Vagina (tissue), 2 donors: ENCODE measurements at regions not wholly inside any gene's neighbourhood (a gene's known extent, or its start where the extent isn't known, plus 50 kb on each side); places are given as distances from the start of the nearest gene placed in this dataset.
"Not testable (repeated sequence)": the region's sequence is repeated elsewhere in the genome, so short reads cannot be mapped to it uniquely, and the experiment has no call there.

Source experiments
- DNase-seq, 2 donors: peaks; one replicate each; pipeline ENCODE4 v3.0.0-alpha.2; 2017; ENCODE audit errors: extremely low spot score in 2 of 2
- H3K27ac ChIP-seq: fragments of 200-600 bp; sonication (generic); one replicate; pipeline ENCODE4 v1.5.1; 2019
- H3K27me3 ChIP-seq: fragments of 200-600 bp; sonication (generic); one replicate; pipeline ENCODE4 v1.5.1; 2019
- H3K36me3 ChIP-seq, 2 donors: fragments of 200-600 bp; sonication (generic); one replicate each; pipeline ENCODE4 v1.5.1; 2017 to 2019
- H3K4me1 ChIP-seq: fragments of 200-600 bp; sonication (generic); one replicate; pipeline ENCODE4 v1.5.1; 2019
- H3K4me3 ChIP-seq, 2 donors: fragments of 200-600 bp; sonication (generic); 1 replicate in 1 of 2; 2 replicates in 1 of 2; pipeline ENCODE4 v1.5.1; 2016 to 2019
- H3K9me3 ChIP-seq: fragments of 200-600 bp; sonication (generic); one replicate; pipeline ENCODE4 v1.5.1; 2019
- CTCF ChIP-seq, 3 experiments: fragments of 450-650 bp in 2 of 3; fragments of 200-600 bp in 1 of 3; sonication (generic) in 1 of 3; IDR thresholded peaks; one replicate each; pipeline ENCODE4 v1.5.1; 2017 to 2019; ENCODE audit warnings: antibody characterized with exemption in 3 of 3, mild to moderate bottlenecking in 2 of 3, moderate library complexity in 2 of 3
- POLR2A ChIP-seq, 2 donors: fragments of 450-650 bp; IDR thresholded peaks; one replicate each; pipeline ENCODE4 v1.6.1; 2017; ENCODE audit warnings: antibody characterized with exemption in 2 of 2, mild to moderate bottlenecking in 2 of 2, moderate library complexity in 2 of 2
- POLR2AphosphoS5 ChIP-seq, 2 donors: sonication (generic); formaldehyde crosslinking; IDR thresholded peaks; one replicate each; pipeline ENCODE4 v1.9.0; 2017; ENCODE audit warnings: antibody characterized with exemption in 2 of 2, mild to moderate bottlenecking in 2 of 2, low read depth in 1 of 2; ENCODE audit not compliant: insufficient read depth in 1 of 2
- intact Hi-C: fragments of 100-400 bp; cut with DNase I; formaldehyde crosslinking; loops from one replicate; pipeline ENCODE4 v1.15.1; 2023

DNA sequence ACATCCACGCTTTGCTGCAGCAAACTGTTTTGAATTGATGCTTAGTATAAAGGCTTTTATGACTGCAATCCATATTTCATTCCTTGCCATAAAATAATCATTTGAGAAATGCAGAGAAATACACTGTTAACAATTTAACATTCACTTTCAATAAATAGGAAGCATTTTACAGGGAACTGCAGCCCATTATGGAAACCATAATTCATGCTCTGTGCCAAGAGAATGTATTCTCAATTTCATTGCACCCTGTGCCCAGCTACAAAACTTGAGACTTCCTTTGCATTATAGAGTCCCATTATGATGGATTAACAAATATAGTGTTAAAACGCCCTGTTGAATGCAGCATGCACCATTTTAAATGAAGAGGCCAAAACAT is 134.0 kb downstream of the MED10 start:
- Histone ChIP-seq H3K4me3 (no peak overlapping the region), H3K27ac (no peak overlapping the region), H3K4me1 (no peaks in the 10 kb centered on the region), H3K9me3 (no peaks in the 10 kb centered on the region), H3K27me3 (no peaks in the 10 kb centered on the region), H3K36me3 (no peaks in the 10 kb centered on the region)
- TF ChIP-seq POLR2AphosphoS5 (IDR thresholded peaks at IDR 0.05; ENCODE audit: insufficient read depth in 1 of 2, low read depth in 1 of 2) (no peak), CTCF (IDR thresholded peaks at IDR 0.05) (no peak), POLR2A (IDR thresholded peaks at IDR 0.05) (no peak)
- intact Hi-C loops, result no loop called here
- DNase-seq, result no peak

GRCh38 chr5:6243706-6244338 is 134.5 kb downstream of the MED10 start:
- no peak overlapping the region for H3K27ac ChIP-seq
- no peak overlapping the region for H3K4me3 ChIP-seq
- TF ChIP-seq POLR2AphosphoS5 (IDR thresholded peaks at IDR 0.05; ENCODE audit: insufficient read depth in 1 of 2, low read depth in 1 of 2) (no peak), CTCF (IDR thresholded peaks at IDR 0.05) (no peak), POLR2A (IDR thresholded peaks at IDR 0.05) (no peak)
- no peaks in the 10 kb centered on the region for H3K9me3 ChIP-seq
- DNase-seq, result no peak
- H3K27me3 ChIP-seq, result no peaks in the 10 kb centered on the region
- no peaks in the 10 kb centered on the region for H3K36me3 ChIP-seq
- no peaks in the 10 kb centered on the region for H3K4me1 ChIP-seq
- intact Hi-C loops, result no loop called here

DNA sequence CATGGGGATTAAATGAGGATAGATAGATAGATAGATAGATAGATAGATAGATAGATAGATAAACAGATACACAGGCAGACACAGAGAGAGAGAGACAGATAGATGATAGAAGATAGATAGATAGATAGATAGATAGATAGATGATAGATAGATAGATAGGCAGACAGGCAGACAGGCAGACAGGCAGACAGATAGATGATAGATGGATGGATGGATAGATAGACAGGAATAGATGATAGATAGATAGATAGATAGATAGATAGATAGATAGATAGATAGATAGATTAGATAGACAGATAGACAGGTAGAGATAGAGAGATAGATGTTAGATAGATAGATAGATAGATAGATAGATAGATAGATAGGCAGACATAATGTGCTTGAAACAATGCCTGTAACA is 137.3 kb downstream of the MED10 start:
- intact Hi-C loops, DNase-seq, H3K4me1 ChIP-seq, H3K9me3 ChIP-seq, H3K27me3 ChIP-seq, H3K27ac ChIP-seq, H3K36me3 ChIP-seq, H3K4me3 ChIP-seq: not testable (repeated sequence)

DNA sequence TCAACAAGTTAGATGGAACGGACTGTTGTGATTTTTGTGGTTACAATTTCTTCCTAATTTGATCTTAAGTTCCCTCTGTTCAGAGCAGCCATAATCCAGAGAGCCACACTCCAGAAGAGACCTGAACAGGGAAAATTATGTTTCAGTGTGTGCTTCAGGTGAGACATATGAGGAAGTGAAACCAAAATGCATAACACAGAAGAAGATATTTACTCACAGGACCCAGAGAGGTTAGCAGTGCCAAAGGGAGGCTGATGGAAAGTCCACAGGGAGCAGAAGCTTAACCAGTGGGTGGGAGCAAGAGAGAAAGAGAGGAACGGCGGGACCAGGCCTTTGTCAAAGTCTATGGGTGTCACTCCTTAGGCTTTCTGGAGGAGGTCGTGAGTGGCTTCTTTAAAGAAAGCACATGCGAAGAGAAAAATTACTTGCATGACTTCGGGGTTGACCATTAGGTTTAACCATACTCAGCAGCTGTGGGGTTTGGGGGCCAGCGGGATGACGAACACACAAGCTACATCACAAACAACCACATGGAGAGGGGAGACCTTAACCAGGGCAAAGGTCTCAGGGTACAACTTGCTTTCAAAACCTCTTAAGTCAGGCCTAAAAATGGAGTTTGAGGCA is 141.4 kb downstream of the MED10 start:
- DNase-seq, result peak; percentile 49 to 56
- Histone ChIP-seq H3K4me3 (no peak overlapping the region), H3K9me3 (no peaks in the 10 kb centered on the region), H3K27me3 (no peaks in the 10 kb centered on the region), H3K27ac (no peak overlapping the region), H3K36me3 (no peaks in the 10 kb centered on the region), H3K4me1 (no peaks in the 10 kb centered on the region)
- no peak for TF ChIP-seq CTCF (IDR thresholded peaks at IDR 0.05)
- no peak for TF ChIP-seq POLR2A (IDR thresholded peaks at IDR 0.05)
- TF ChIP-seq POLR2AphosphoS5 (IDR thresholded peaks at IDR 0.05; ENCODE audit: insufficient read depth in 1 of 2, low read depth in 1 of 2), result no peak
- intact Hi-C loops, result no loop called here

DNA sequence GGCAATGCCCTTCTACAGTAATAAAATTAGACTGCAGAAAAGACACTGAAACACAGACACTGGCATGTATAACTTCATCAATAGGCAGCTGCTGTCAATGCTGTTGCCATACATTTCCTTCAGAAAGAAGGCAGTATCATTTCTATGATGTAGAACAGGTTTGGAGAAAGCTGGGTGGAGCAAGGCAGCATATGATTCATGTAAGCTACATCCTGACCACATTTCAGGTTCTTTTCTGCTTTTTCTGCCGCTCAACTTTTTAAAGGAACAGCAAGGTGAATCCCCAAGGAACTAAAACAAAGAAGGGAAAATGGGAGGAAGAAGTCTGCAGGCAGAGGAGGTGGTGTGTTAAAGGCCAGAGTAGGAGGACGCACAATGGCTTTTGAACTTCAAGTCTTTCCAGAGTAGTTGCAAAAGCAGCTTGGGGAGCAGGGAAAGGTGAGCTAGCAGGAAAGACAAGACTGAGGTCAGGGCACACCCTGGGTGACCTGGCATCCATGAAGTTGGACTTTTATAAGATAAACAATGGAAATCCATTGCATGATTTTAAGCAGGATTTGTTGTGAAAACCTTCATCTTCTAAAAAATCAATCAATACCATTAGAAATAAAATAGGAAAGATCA is 142.1 kb downstream of the MED10 start:
- intact Hi-C loops, result no loop called here
- TF ChIP-seq POLR2A (IDR thresholded peaks at IDR 0.05), result no peak
- no peak for TF ChIP-seq POLR2AphosphoS5 (IDR thresholded peaks at IDR 0.05; ENCODE audit: insufficient read depth in 1 of 2, low read depth in 1 of 2)
- no peak for TF ChIP-seq CTCF (IDR thresholded peaks at IDR 0.05)
- no peaks in the 10 kb centered on the region for H3K27me3 ChIP-seq
- H3K4me1 ChIP-seq, result no peaks in the 10 kb centered on the region
- H3K27ac ChIP-seq, result no peak overlapping the region
- H3K36me3 ChIP-seq, result no peaks in the 10 kb centered on the region
- no peak overlapping the region for H3K4me3 ChIP-seq
- DNase-seq, result peak; percentile 11 to 61
- H3K9me3 ChIP-seq, result no peaks in the 10 kb centered on the region
